SH-SY5Y (cell line): ENCODE measurements at regions not wholly inside any gene's neighbourhood (a gene's known extent, or its start where the extent isn't known, plus 50 kb on each side); places are given as distances from the start of the nearest gene placed in this dataset.

Experiments used
- GATA2 ChIP-seq: IDR thresholded peaks from 2 replicates; pipeline ENCODE4 v1.6.1; 2011; ENCODE audit warnings: mild to moderate bottlenecking, low read depth, low read length
- GATA3 ChIP-seq: IDR thresholded peaks from 2 replicates; pipeline ENCODE4 v1.6.1; 2011; ENCODE audit warnings: low read depth, mild to moderate bottlenecking, low read length, moderate library complexity

DNA sequence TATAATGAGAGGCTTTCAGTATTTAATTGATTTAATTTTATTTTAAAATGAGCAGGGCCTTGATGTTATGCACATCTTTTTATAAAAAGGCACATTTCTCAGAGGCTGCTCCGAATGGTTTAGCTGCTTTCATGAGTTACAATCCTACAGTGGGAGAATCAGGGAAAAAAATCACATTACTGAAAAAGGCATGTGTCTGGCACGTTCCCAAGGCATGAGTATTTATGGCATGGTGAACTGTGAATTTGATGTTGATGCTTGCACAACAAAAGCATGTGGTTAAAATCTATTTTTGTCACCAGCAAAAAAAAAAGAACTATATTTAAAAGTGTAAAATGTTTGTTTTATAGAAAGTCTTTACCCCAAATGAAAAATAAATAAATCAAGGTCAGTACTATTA is 485.2 kb upstream of the ROBO2 start:
- TF ChIP-seq GATA3 (no peak), GATA2 (no peak)

DNA sequence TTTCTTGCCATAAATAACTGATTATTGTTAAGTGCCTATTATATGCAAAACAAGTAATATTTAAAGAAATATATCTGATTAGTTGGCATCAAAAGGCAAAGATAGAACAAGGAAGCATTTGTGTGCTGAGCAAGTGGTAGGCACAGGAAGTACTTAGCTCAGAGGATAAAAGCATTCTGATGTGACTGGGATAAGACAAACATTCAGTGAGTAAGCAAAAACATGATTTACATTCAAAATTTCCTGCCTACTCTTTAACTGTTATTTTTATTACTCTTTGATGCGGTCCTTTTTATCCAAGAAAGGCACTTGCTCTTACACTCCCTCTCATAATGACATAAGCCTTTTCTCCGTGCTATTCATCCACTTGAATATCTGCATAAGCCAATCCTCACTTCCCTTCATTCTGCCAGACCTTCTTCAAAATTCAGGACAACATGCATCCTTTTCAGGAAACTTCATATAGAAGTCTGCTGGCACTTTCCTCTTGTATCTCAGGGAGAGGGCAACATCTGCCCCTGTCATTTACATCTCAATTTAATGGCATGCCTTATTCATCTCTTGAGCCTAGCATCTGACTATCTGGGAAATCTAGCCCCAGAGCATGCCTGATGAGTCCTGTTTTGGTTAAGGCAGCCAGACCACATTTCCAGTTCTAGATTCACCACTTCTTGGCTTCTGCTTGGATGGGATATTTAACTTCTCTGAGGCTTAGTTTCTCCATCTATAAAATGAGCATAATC is 478.2 kb upstream of the ROBO2 start:
- TF ChIP-seq GATA2: no peak
- no peak for TF ChIP-seq GATA3

GRCh38 chr3:76565496-76566210 is 474.2 kb upstream of the ROBO2 start:
- no peak for TF ChIP-seq GATA3
- TF ChIP-seq GATA2: no peak

DNA sequence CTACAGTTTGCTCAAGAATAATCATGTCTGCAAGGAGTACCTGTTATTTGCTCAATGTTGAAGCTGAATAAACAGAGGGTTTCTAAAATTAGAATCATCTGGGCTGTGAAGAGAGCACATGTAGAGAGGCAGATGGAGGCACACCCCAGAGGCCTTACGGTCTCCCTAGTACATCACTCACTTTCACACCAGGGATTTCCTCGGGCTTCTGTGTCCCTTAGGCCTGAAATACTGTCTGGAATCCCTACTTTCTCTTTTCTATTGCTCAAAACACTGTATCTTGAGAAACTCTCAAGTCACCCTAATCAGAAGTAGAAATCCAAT is 473.7 kb upstream of the ROBO2 start:
- TF ChIP-seq GATA2 (no peak), GATA3 (no peak)

GRCh38 chr3:76566904-76567303 is 473.0 kb upstream of the ROBO2 start:
- TF ChIP-seq GATA2 (no peak), GATA3 (no peak)

DNA sequence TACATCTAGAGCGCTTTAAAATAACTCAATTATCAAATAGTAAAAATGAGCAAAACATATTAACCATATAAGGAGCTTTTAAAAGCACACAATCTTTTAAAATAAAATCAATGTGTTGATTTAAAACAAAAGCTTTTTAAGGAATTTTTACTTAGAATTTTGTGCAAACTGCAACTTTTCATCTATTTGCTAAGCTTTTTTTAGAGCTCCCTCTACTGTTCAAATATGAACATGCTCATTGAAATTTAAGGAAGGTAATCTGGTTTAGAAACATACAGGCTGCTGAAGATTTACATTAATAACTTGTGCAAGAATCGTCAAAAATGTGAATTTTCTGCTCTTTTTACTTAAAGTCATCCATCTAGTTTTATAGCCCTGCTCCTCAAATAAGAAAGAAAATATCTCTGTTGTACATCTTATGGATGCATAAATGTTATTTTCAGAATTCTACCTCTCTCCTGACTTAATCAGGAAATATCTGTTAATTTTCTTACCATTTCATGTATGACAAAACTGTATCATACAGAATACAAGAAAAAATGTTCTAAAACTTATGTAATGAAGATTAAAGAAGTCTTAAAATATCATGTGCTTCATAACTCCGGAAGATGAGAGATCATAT is 469.4 kb upstream of the ROBO2 start:
- TF ChIP-seq GATA2 (no peak), GATA3 (no peak)

- TF ChIP-seq GATA2 (no peak), GATA3 (no peak)
These were observed 463.7 kb upstream of the ROBO2 start for GRCh38 chr3:76576201-76576600.

DNA sequence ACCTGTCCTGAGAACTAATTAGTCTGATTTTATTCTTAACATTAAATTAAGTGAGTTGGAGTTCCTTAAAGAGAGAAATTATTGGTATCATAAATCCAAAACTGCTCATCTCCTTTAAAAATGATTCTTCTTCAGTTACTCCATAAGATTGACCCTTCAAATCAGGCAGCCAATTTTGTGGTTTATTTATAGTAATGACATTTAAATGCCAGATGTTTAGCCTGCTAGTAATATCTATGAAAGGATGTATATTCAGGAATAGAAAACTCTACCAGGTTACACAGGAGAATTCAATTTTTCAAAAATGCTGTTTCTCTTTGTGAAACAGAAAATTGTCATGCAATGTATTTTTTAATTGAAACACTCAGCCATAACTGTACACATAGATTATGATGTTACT is 457.8 kb upstream of the ROBO2 start:
- TF ChIP-seq GATA3 (no peak), GATA2 (no peak)

- TF ChIP-seq GATA3: no peak
- TF ChIP-seq GATA2: no peak
These were observed 457.1 kb upstream of the ROBO2 start for GRCh38 chr3:76582632-76583378.

DNA sequence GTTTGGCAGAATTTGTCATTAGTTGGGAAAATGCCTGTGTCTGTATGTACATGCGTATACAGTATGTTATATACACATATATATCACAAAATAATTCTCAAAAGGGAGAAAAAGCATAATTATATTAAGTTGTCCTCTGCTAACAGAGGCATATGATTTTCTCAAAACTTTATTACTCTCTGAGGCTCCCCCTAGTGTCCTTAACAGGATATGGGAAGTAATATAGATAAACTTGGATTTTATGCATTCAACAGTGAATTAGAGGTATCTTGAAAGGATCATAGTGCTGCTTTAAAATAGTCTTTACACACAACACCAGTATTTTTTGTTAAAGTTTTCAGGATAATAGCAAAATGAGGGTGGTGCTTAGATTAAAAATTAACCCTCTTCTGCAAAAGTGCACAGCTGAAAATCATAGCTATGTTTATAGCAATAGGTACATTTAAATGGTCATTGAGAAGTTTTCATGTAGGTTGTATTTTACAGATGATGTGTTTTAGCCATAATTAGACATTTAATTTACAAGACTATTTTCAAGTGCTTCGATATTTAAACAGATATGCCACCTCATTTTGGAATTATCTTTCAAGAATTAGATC is 454.0 kb upstream of the ROBO2 start:
- TF ChIP-seq GATA3: no peak
- TF ChIP-seq GATA2: no peak

DNA sequence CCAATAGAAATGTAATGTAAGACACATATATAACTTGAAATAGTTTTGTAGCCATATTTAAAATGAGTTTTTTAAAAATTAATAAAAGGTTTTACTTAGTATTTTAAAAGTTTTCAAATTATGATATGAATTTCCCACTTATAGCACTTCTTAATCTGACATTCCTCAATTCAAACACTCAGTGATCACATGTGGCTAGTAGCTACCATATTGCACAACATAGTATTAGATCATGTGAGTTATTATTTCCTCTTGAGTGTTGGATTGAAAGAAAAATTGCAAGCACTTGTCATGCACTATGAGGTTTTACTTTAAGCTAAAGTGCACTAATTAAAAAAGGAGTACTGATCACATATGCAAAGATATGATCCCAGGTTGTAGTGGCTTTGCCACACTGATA is 453.4 kb upstream of the ROBO2 start:
- TF ChIP-seq GATA3 (no peak), GATA2 (no peak)

DNA sequence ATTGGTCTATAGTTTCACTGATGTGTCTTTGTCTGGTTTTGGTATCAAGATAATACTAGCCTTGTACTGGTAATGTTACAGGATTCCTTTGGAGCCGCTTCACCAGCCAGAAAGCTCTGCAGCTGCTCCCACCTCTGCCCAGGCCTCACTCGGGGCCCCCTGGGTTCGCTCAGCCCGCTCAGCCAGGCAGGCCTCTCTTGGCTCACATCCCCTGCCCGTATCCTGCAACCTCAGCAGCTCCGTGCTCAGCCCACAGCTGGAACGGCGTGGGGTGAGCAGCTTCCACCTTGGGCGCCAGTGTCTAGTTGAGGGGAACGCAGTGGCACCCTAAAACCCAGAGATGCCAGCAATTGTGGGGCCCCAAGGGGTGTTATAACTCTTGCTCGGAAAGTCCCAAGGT is 429.7 kb upstream of the ROBO2 start:
- TF ChIP-seq GATA3 (no peak), GATA2 (no peak)

- no peak for TF ChIP-seq GATA3
- TF ChIP-seq GATA2: no peak
These were observed 424.2 kb upstream of the ROBO2 start for GRCh38 chr3:76615719-76616118.

GRCh38 chr3:76624164-76624563 is 415.7 kb upstream of the ROBO2 start:
- TF ChIP-seq GATA2: no peak
- no peak for TF ChIP-seq GATA3
